HG03196 (cell line): ENCODE measurements at regions not wholly inside any gene's neighbourhood (a gene's known extent, or its start where the extent isn't known, plus 50 kb on each side); places are given as distances from the start of the nearest gene placed in this dataset.

ENCODE experiments used
- ATAC-seq: cut with Tn5 transposase; IDR thresholded peaks from one replicate; pipeline ENCODE4 v1.9.1; 2021; ENCODE audit not compliant: unreplicated experiment

- no peak for ATAC-seq
These were observed 740.9 kb downstream of the ARAP2 start for GRCh38 chr4:35503435-35503834.

GRCh38 chr4:35506161-35506560, 738.2 kb downstream of the ARAP2 start:
- no peak for ATAC-seq

GRCh38 chr4:35511851-35512250, 732.5 kb downstream of the ARAP2 start:
- no peak for ATAC-seq

GRCh38 chr4:35516102-35516501, 728.2 kb downstream of the ARAP2 start:
- no peak for ATAC-seq

- ATAC-seq, result no peak
These were observed 724.3 kb downstream of the ARAP2 start for GRCh38 chr4:35520059-35520458.

GRCh38 chr4:35521682-35522081, 722.6 kb downstream of the ARAP2 start:
- ATAC-seq, result no peak

- ATAC-seq, result no peak
These were observed 718.9 kb downstream of the ARAP2 start for GRCh38 chr4:35525192-35525978.

GRCh38 chr4:35526456-35526855, 717.9 kb downstream of the ARAP2 start:
- ATAC-seq, result no peak

GRCh38 chr4:35534962-35535361, 709.4 kb downstream of the ARAP2 start:
- no peak for ATAC-seq

- no peak for ATAC-seq
These were observed 705.5 kb downstream of the ARAP2 start for GRCh38 chr4:35538807-35539206.

- no peak for ATAC-seq
These were observed 704.8 kb downstream of the ARAP2 start for GRCh38 chr4:35539404-35540055.

- ATAC-seq, result no peak
These were observed 703.0 kb downstream of the ARAP2 start for GRCh38 chr4:35541146-35541887.

GRCh38 chr4:35541888-35542213, 702.5 kb downstream of the ARAP2 start:
- ATAC-seq, result no peak

- ATAC-seq, result no peak
These were observed 695.4 kb downstream of the ARAP2 start for GRCh38 chr4:35548921-35549320.

- no peak for ATAC-seq
These were observed 687.9 kb downstream of the ARAP2 start for GRCh38 chr4:35556387-35556786.

- ATAC-seq, result no peak
These were observed 684.6 kb downstream of the ARAP2 start for GRCh38 chr4:35559559-35560365.

- ATAC-seq, result no peak
These were observed 681.5 kb downstream of the ARAP2 start for GRCh38 chr4:35562861-35563260.

GRCh38 chr4:35565640-35566039, 678.7 kb downstream of the ARAP2 start:
- ATAC-seq, result no peak

GRCh38 chr4:35591035-35591434, 653.3 kb downstream of the ARAP2 start:
- no peak for ATAC-seq

- no peak for ATAC-seq
These were observed 640.1 kb downstream of the ARAP2 start for GRCh38 chr4:35604252-35604651.

GRCh38 chr4:35604724-35605123, 639.6 kb downstream of the ARAP2 start:
- no peak for ATAC-seq
